Esophagus squamous epithelium (tissue), 5 donors: ENCODE measurements at regions not wholly inside any gene's neighbourhood (a gene's known extent, or its start where the extent isn't known, plus 50 kb on each side); places are given as distances from the start of the nearest gene placed in this dataset.

Source experiments
- DNase-seq: peaks from one replicate; lab custom pipeline; 2025; lab: John Stamatoyannopoulos, UW
- H3K27ac ChIP-seq, 4 donors: fragments of 200-600 bp; sonication (generic); one replicate each; pipeline ENCODE4 v1.5.1; 2016 to 2019; ENCODE audit warnings: mild to moderate bottlenecking in 1 of 4
- H3K27me3 ChIP-seq, 4 donors: fragments of 200-600 bp; sonication (generic); 1 replicate in 3 of 4; 2 replicates in 1 of 4; pipeline versions ENCODE4 v1.5.1 to v1.6.0; 2017 to 2021; ENCODE audit warnings: antibody characterized with exemption in 1 of 4
- H3K36me3 ChIP-seq, 3 donors: fragments of 200-600 bp; sonication (generic); one replicate each; pipeline ENCODE4 v1.5.1; 2016 to 2019
- H3K4me1 ChIP-seq, 3 donors: fragments of 200-600 bp; sonication (generic); one replicate each; pipeline ENCODE4 v1.5.1; 2017 to 2019
- H3K4me3 ChIP-seq, 4 donors: fragments of 200-600 bp; sonication (generic); 1 replicate in 3 of 4; 2 replicates in 1 of 4; pipeline ENCODE4 v1.5.1; 2016 to 2019; ENCODE audit warnings: mild to moderate bottlenecking in 2 of 4, moderate library complexity in 1 of 4
- H3K9me3 ChIP-seq, 3 donors: fragments of 200-600 bp; sonication (generic); one replicate each; pipeline ENCODE4 v1.5.1; 2016 to 2019
- POLR2A ChIP-seq, 4 donors: fragments of 450-650 bp; IDR thresholded peaks; one replicate each; pipeline ENCODE4 v1.6.1; 2017; ENCODE audit warnings: antibody characterized with exemption in 4 of 4, mild to moderate bottlenecking in 4 of 4, moderate library complexity in 3 of 4
- WGBS, 2 donors: methylation state at CpG; one replicate each; pipeline ENCODE4 v1.1.5; 2018; 5-methylcytosine and 5-hydroxymethylcytosine counted together
- intact Hi-C: fragments of 100-400 bp; cut with DNase I; formaldehyde crosslinking; loops from one replicate; pipeline ENCODE4 v1.15.0; 2022
- TF ChIP-seq, protein P1 (sequence below), 6 experiments: fragments of 450-650 bp in 4 of 6; fragments of 200-600 bp in 2 of 6; sonication (generic) in 2 of 6; IDR thresholded peaks; one replicate each; pipeline ENCODE4 v1.5.1; 2016 to 2019; ENCODE audit warnings: antibody characterized with exemption in 6 of 6, mild to moderate bottlenecking in 4 of 6, moderate library complexity in 4 of 6
- donor health status: DM: yes; HTN: yes; CAD: no.

GRCh38 chr1:191734321-191734720 lies 423.9 kb upstream of the RGS18 start:
- Histone ChIP-seq H3K27me3 (no peaks in the 10 kb centered on the region), H3K9me3 (peaks cover 0 to 7% (median 0%) of the 10 kb centered on the region in 3 donors), H3K4me1 (no peaks in the 10 kb centered on the region), H3K27ac (no peak overlapping the region), H3K4me3 (no peak overlapping the region), H3K36me3 (no peaks in the 10 kb centered on the region)
- intact Hi-C loops = no loop called here
- no peak for DNase-seq
- TF ChIP-seq POLR2A (IDR thresholded peaks at IDR 0.05) = no peak
- TF ChIP-seq, protein P1, sequence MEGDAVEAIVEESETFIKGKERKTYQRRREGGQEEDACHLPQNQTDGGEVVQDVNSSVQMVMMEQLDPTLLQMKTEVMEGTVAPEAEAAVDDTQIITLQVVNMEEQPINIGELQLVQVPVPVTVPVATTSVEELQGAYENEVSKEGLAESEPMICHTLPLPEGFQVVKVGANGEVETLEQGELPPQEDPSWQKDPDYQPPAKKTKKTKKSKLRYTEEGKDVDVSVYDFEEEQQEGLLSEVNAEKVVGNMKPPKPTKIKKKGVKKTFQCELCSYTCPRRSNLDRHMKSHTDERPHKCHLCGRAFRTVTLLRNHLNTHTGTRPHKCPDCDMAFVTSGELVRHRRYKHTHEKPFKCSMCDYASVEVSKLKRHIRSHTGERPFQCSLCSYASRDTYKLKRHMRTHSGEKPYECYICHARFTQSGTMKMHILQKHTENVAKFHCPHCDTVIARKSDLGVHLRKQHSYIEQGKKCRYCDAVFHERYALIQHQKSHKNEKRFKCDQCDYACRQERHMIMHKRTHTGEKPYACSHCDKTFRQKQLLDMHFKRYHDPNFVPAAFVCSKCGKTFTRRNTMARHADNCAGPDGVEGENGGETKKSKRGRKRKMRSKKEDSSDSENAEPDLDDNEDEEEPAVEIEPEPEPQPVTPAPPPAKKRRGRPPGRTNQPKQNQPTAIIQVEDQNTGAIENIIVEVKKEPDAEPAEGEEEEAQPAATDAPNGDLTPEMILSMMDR (IDR thresholded peaks at IDR 0.05) = no peak

DNA sequence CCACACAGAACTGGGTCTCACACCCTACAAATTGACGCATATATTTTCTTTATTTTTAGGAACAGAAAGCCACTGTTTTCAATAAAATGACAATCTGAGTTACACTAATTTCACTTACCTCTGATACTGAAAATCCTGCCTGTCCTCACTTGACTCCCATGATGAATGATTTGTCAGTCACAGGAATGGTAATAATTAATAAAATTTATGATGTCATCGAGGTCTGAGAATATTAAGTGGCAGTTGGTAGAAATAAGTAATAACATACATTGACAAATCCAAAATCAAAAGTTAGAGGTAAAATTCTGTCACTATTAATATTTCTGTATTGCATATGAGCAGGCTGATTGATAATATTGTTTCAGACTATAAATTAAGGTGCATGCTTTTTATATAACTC lies 418.7 kb upstream of the RGS18 start:
- no peak for DNase-seq
- Histone ChIP-seq H3K27me3 (no peaks in the 10 kb centered on the region), H3K4me1 (no peaks in the 10 kb centered on the region), H3K4me3 (no peak overlapping the region), H3K9me3 (no peaks in the 10 kb centered on the region), H3K36me3 (no peaks in the 10 kb centered on the region), H3K27ac (no peak overlapping the region)
- 77 to 80% methylated on average over 2 of the region's 2 CpGs for WGBS, 2 donors
- TF ChIP-seq, protein P1 (IDR thresholded peaks at IDR 0.05) = no peak
- no peak for TF ChIP-seq POLR2A (IDR thresholded peaks at IDR 0.05)
- intact Hi-C loops = no loop called here

DNA sequence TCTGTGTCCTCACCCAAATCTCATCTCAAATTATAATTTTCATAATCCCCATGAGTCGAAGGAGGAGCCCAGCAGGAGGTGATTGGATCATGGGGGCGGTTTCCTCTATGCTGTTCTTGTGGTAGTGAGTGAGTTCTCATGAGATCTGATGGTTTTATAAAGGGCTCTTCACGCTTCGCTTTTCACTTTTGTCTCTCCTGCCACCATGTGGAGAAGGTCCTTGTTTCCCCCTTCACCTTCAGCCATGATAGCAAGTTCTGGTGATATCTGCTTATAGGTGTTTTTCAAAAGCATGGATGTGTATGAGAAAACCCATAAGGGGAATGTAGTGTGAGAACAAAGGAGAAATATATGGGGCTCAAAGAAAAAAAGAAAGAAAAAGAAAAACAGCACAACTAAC lies 405.9 kb upstream of the RGS18 start:
- no peaks in the 10 kb centered on the region for H3K27me3 ChIP-seq
- H3K4me3 ChIP-seq = no peak overlapping the region
- DNase-seq = no peak
- 75 to 89% methylated on average over 4 of the region's 4 CpGs for WGBS, 2 donors
- H3K36me3 ChIP-seq = no peaks in the 10 kb centered on the region
- TF ChIP-seq POLR2A (IDR thresholded peaks at IDR 0.05) = no peak
- TF ChIP-seq, protein P1 (IDR thresholded peaks at IDR 0.05) = no peak
- intact Hi-C loops = no loop called here
- H3K27ac ChIP-seq = no peak overlapping the region
- H3K4me1 ChIP-seq = no peaks in the 10 kb centered on the region
- H3K9me3 ChIP-seq = no peaks in the 10 kb centered on the region

DNA sequence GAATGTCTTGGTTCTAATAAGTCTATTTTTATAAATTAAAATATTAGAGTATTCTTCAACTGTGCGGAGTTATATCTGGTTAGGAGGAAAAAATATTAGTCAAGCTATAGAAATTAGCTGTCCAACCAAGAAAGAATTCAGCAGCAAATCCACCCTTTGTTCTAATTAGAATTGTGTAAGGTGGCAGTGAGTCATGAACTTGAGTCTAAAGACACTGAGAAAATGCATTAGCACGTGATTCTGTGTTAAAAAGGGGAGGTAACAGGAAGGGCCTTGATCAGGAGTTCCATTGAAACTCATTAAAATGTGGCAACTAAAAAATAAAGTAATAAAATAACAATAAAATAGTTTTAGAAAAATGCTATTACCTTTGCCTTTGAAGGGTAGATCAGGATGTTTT lies 398.2 kb upstream of the RGS18 start:
- H3K36me3 ChIP-seq = no peaks in the 10 kb centered on the region
- intact Hi-C loops = no loop called here
- TF ChIP-seq, protein P1 (IDR thresholded peaks at IDR 0.05) = no peak
- no peak for TF ChIP-seq POLR2A (IDR thresholded peaks at IDR 0.05)
- H3K4me1 ChIP-seq = no peaks in the 10 kb centered on the region
- H3K27ac ChIP-seq = no peak overlapping the region
- H3K27me3 ChIP-seq = no peaks in the 10 kb centered on the region
- no peak for DNase-seq
- WGBS, 2 donors = 60 to 64% methylated on average over 2 of the region's 2 CpGs
- no peaks in the 10 kb centered on the region for H3K9me3 ChIP-seq
- no peak overlapping the region for H3K4me3 ChIP-seq

DNA sequence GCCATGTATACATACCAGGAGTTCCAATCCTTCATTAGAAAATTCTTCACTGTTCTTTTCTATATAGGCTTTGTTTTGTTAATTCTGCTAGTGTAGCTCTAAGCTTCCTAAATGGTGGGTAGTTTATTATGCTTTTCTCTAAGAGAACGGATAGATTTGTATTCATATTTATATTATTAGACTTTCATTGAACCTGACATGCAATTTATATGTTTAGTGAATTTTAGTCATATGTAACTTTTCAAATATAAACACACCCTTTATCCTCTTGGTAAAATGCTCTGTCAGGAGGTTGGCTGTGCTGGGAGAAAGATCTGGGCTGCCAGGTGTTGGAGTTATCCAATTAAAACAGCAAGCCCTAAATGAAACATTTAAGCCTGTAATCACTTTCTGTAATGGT lies 369.7 kb upstream of the RGS18 start:
- H3K4me1 ChIP-seq = no peaks in the 10 kb centered on the region
- intact Hi-C loops = no loop called here
- no peak overlapping the region for H3K27ac ChIP-seq
- no peak for DNase-seq
- H3K36me3 ChIP-seq = no peaks in the 10 kb centered on the region
- TF ChIP-seq POLR2A (IDR thresholded peaks at IDR 0.05) = no peak
- TF ChIP-seq, protein P1 (IDR thresholded peaks at IDR 0.05) = no peak
- WGBS, 2 donors = 25 to 38% methylated on average over 1 of the region's 1 CpG
- H3K4me3 ChIP-seq = no peak overlapping the region
- no peaks in the 10 kb centered on the region for H3K27me3 ChIP-seq
- H3K9me3 ChIP-seq = no peaks in the 10 kb centered on the region
